ENCODE measurements at regions not wholly inside any gene's neighbourhood (a gene's known extent, or its start where the extent isn't known, plus 50 kb on each side); places are given as distances from the start of the nearest gene placed in this dataset.

GRCh38 chr3:115396801-115397200, 226.5 kb upstream of the GAP43 start:
- Histone ChIP-seq H3K4me3 (ENCODE audit: insufficient read depth, low read length, poor library complexity, severe bottlenecking) (no peak overlapping the region), H3K9me3 (ENCODE audit: insufficient read depth, low read length) (no peaks in the 10 kb centered on the region; the same call in 1 of the 2 replicates), H3K9me2 (replicated peaks; ENCODE audit: insufficient read depth, low read length) (no peaks in the 10 kb centered on the region), H2AFZ (ENCODE audit: low read depth, low read length, severe bottlenecking) (no peak overlapping the region), H3K4me2 (ENCODE audit: low read depth, low read length, poor library complexity, severe bottlenecking) (no peak overlapping the region), H3F3A (ENCODE audit: insufficient read depth) (no peaks in the 10 kb centered on the region), H3K79me2 (ENCODE audit: insufficient read depth, low read length) (no peaks in the 10 kb centered on the region), H3K9ac (ENCODE audit: low read length) (no peak overlapping the region), H3K27ac (ENCODE audit: low read depth, low read length) (no peak overlapping the region), H3K27me3 (ENCODE audit: low read length) (no peaks in the 10 kb centered on the region), H4K20me1 (ENCODE audit: low read depth, low read length) (no peaks in the 10 kb centered on the region), H3K36me3 (ENCODE audit: low read length) (no peaks in the 10 kb centered on the region)
- TF ChIP-seq EZH2phosphoT487 (conservative IDR thresholded peaks at IDR 0.05; ENCODE audit: low read length) = no peak
- TF ChIP-seq, protein P1, sequence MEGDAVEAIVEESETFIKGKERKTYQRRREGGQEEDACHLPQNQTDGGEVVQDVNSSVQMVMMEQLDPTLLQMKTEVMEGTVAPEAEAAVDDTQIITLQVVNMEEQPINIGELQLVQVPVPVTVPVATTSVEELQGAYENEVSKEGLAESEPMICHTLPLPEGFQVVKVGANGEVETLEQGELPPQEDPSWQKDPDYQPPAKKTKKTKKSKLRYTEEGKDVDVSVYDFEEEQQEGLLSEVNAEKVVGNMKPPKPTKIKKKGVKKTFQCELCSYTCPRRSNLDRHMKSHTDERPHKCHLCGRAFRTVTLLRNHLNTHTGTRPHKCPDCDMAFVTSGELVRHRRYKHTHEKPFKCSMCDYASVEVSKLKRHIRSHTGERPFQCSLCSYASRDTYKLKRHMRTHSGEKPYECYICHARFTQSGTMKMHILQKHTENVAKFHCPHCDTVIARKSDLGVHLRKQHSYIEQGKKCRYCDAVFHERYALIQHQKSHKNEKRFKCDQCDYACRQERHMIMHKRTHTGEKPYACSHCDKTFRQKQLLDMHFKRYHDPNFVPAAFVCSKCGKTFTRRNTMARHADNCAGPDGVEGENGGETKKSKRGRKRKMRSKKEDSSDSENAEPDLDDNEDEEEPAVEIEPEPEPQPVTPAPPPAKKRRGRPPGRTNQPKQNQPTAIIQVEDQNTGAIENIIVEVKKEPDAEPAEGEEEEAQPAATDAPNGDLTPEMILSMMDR (IDR thresholded peaks at IDR 0.05; ENCODE audit: insufficient read depth, low read length, poor library complexity, severe bottlenecking) = no peak

DNA sequence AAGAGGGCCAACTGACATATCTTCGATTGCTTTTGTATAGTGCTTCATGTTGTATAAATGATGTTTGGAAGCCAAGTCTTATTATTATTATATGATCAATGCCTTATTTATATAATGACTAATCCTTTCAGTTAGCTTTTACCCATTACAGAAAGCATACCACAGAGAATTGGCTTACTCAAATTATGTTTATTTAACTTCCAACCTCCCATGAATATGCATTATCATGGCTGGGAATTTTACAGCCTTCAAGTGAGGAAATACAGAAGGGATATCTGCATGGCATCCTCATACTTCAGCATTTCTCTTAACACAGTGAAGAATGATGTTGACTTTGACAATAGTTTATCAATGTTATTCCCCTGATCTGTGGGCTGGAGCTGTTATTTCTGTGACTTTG, 225.9 kb upstream of the GAP43 start:
- no peaks in the 10 kb centered on the region for H3K36me3 ChIP-seq (ENCODE audit: low read length)
- H3K9me2 ChIP-seq (replicated peaks; ENCODE audit: insufficient read depth, low read length) = no peaks in the 10 kb centered on the region
- H3K9me3 ChIP-seq (ENCODE audit: insufficient read depth, low read length) = no peaks in the 10 kb centered on the region; the same call in 1 of the 2 replicates
- H2AFZ ChIP-seq (ENCODE audit: low read depth, low read length, severe bottlenecking) = no peak overlapping the region
- H3K79me2 ChIP-seq (ENCODE audit: insufficient read depth, low read length) = no peaks in the 10 kb centered on the region
- H3K4me3 ChIP-seq (ENCODE audit: insufficient read depth, low read length, poor library complexity, severe bottlenecking) = no peak overlapping the region
- H3K4me2 ChIP-seq (ENCODE audit: low read depth, low read length, poor library complexity, severe bottlenecking) = no peak overlapping the region
- no peak for TF ChIP-seq EZH2phosphoT487 (conservative IDR thresholded peaks at IDR 0.05; ENCODE audit: low read length)
- no peak overlapping the region for H3K9ac ChIP-seq (ENCODE audit: low read length)
- no peaks in the 10 kb centered on the region for H4K20me1 ChIP-seq (ENCODE audit: low read depth, low read length)
- H3K27ac ChIP-seq (ENCODE audit: low read depth, low read length) = no peak overlapping the region
- no peaks in the 10 kb centered on the region for H3F3A ChIP-seq (ENCODE audit: insufficient read depth)
- H3K27me3 ChIP-seq (ENCODE audit: low read length) = no peaks in the 10 kb centered on the region

GRCh38 chr3:115398506-115398905, 224.8 kb upstream of the GAP43 start:
- no peak overlapping the region for H3K9ac ChIP-seq (ENCODE audit: low read length)
- no peaks in the 10 kb centered on the region for H3K9me2 ChIP-seq (replicated peaks; ENCODE audit: insufficient read depth, low read length)
- H4K20me1 ChIP-seq (ENCODE audit: low read depth, low read length) = no peaks in the 10 kb centered on the region
- H3K4me2 ChIP-seq (ENCODE audit: low read depth, low read length, poor library complexity, severe bottlenecking) = no peak overlapping the region
- no peaks in the 10 kb centered on the region; the same call in 1 of the 2 replicates for H3K9me3 ChIP-seq (ENCODE audit: insufficient read depth, low read length)
- no peak overlapping the region for H3K4me3 ChIP-seq (ENCODE audit: insufficient read depth, low read length, poor library complexity, severe bottlenecking)
- H2AFZ ChIP-seq (ENCODE audit: low read depth, low read length, severe bottlenecking) = no peak overlapping the region
- TF ChIP-seq EZH2phosphoT487 (conservative IDR thresholded peaks at IDR 0.05; ENCODE audit: low read length) = no peak
- TF ChIP-seq, protein P1 (IDR thresholded peaks at IDR 0.05; ENCODE audit: insufficient read depth, low read length, poor library complexity, severe bottlenecking) = no peak
- no peaks in the 10 kb centered on the region for H3K27me3 ChIP-seq (ENCODE audit: low read length)
- no peak overlapping the region for H3K27ac ChIP-seq (ENCODE audit: low read depth, low read length)
- H3K36me3 ChIP-seq (ENCODE audit: low read length) = no peaks in the 10 kb centered on the region
- no peaks in the 10 kb centered on the region for H3F3A ChIP-seq (ENCODE audit: insufficient read depth)
- no peaks in the 10 kb centered on the region for H3K79me2 ChIP-seq (ENCODE audit: insufficient read depth, low read length)

DNA sequence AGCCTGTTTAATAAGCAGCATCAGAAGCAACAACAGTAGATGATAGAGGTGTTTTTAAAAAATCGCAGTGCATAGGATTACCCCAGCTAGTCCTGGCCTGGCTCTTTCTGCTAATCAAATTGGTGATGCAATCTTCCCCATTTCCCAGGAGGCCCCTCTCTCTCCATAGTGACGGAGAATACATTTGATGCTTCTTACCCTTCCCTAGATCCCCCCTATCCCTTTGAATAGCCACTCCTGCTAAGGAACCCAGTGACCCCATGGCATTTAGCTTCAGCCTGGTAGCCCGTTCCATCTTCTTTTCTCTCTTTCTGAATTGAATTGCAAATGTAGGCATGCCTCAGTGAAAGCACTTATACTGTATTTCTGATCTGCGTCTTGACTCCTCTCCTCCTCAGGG, 223.6 kb upstream of the GAP43 start:
- no peak overlapping the region for H3K9ac ChIP-seq (ENCODE audit: low read length)
- H3K36me3 ChIP-seq (ENCODE audit: low read length) = no peaks in the 10 kb centered on the region
- H4K20me1 ChIP-seq (ENCODE audit: low read depth, low read length) = no peaks in the 10 kb centered on the region
- TF ChIP-seq, protein P1 (IDR thresholded peaks at IDR 0.05; ENCODE audit: insufficient read depth, low read length, poor library complexity, severe bottlenecking) = no peak
- TF ChIP-seq EZH2phosphoT487 (conservative IDR thresholded peaks at IDR 0.05; ENCODE audit: low read length) = no peak
- H3K4me3 ChIP-seq (ENCODE audit: insufficient read depth, low read length, poor library complexity, severe bottlenecking) = no peak overlapping the region
- no peaks in the 10 kb centered on the region for H3K9me2 ChIP-seq (replicated peaks; ENCODE audit: insufficient read depth, low read length)
- H3K9me3 ChIP-seq (ENCODE audit: insufficient read depth, low read length) = no peaks in the 10 kb centered on the region; the same call in 1 of the 2 replicates
- H3K27ac ChIP-seq (ENCODE audit: low read depth, low read length) = no peak overlapping the region
- no peak overlapping the region for H3K4me2 ChIP-seq (ENCODE audit: low read depth, low read length, poor library complexity, severe bottlenecking)
- no peaks in the 10 kb centered on the region for H3F3A ChIP-seq (ENCODE audit: insufficient read depth)
- no peak overlapping the region for H2AFZ ChIP-seq (ENCODE audit: low read depth, low read length, severe bottlenecking)
- no peaks in the 10 kb centered on the region for H3K79me2 ChIP-seq (ENCODE audit: insufficient read depth, low read length)
- H3K27me3 ChIP-seq (ENCODE audit: low read length) = no peaks in the 10 kb centered on the region

Data from SU-DHL-6 (cell line).